Mononuclear cell (primary cell): ENCODE measurements at regions not wholly inside any gene's neighbourhood (a gene's known extent, or its start where the extent isn't known, plus 50 kb on each side); places are given as distances from the start of the nearest gene placed in this dataset.

Source experiments
- H3K27me3 ChIP-seq: 2 replicates; pipeline ENCODE4 v1.6.0; 2011; ENCODE audit warnings: low read length, control low read depth; ENCODE audit not compliant: insufficient read depth
- H3K4me1 ChIP-seq: 2 replicates; pipeline ENCODE4 v1.5.1; 2011; ENCODE audit warnings: mild to moderate bottlenecking, low read length, control low read depth; ENCODE audit not compliant: insufficient read depth
- H3K4me3 ChIP-seq: 2 replicates; pipeline ENCODE4 v1.5.1; 2011; ENCODE audit warnings: mild to moderate bottlenecking, low read length, moderate library complexity
- H3K9me3 ChIP-seq: 2 replicates; pipeline ENCODE4 v1.5.1; 2011; ENCODE audit warnings: low read depth, mild to moderate bottlenecking, control low read depth, low read length

DNA sequence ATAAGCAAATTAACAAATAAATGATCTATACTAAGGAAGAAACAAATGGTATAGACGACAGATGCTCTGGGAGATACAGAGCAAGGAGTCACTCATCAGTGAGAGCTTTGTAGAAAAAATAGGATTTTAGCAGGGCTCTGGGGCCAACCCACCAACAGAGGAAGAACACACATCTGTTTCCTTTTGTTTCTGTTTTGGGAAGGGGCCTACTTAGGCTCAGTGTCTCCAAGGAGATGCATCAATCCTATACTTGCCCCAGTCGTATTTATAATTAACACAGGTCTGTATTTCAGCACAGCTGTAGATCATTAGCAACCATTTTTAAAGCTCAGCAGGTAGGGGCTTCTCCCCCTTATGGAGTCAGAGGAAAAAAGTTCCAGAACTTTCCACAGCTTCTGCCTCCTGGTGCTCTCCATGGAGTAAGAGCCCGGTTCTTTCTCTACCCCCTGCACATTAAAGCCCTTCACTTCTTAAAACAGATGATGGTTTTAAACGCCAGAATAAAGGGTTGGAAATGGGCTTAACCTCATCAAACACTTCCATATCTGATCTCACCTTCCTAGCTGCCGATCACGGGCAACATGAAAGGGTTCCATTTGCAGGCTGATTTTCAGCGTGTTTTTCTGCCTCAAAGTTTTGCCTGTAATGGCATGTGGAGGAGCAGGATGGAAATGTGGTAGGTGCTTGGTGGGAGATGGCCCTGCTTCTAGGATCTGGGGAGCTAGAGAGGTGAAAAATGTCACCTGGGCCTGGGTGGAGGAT, 291.7 kb downstream of the TCF7L2 start:
- Histone ChIP-seq H3K27me3 (no peaks in the 10 kb centered on the region), H3K4me1 (peaks cover 6% of the 10 kb centered on the region), H3K4me3 (no peak overlapping the region), H3K9me3 (no peaks in the 10 kb centered on the region)

DNA sequence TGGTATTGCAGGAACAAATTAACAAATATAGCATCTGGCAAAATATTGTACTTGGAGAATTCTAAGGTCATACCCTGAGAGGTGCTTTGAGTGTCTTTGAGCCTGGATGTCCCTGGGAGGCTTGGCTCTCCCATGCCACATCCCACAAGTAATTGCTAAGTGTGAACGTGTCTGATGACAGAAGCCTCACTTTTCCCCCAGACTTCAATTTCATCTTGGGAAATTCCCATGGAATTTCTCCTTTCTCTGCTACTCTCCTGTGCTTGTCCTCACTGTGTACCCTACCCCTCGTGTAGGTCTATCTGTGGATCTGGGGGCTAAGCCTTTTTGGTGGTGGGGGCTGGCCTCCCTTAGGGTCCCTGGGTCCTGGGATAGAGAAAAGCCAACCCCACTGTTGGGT, 293.3 kb downstream of the TCF7L2 start:
- no peak overlapping the region for H3K4me3 ChIP-seq
- H3K4me1 ChIP-seq = peaks cover 6% of the 10 kb centered on the region
- no peaks in the 10 kb centered on the region for H3K27me3 ChIP-seq
- H3K9me3 ChIP-seq = no peaks in the 10 kb centered on the region

DNA sequence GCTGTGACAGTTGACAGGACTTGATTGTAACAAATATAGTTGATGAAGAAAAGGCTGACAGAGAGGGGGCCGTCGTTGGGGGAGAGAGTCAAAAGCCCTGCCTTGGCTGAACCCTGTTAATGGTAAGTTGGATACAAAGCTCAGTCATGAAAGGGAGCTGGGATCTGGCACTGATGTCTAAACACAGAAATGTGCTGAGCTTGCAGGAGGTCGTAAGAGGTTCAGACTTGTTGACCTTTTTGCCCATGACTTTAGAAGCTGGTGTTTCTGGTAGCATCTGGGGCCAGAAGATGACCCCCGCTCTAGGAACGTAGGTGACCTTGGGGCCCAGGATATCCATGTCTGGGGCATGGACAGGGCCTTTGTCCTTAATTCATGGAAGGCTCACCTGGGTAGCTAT, 294.7 kb downstream of the TCF7L2 start:
- H3K4me1 ChIP-seq = peaks cover 2% of the 10 kb centered on the region
- no peaks in the 10 kb centered on the region for H3K27me3 ChIP-seq
- no peak overlapping the region for H3K4me3 ChIP-seq
- H3K9me3 ChIP-seq = no peaks in the 10 kb centered on the region

GRCh38 chr10:113245286-113245685, 295.2 kb downstream of the TCF7L2 start:
- Histone ChIP-seq H3K9me3 (no peaks in the 10 kb centered on the region), H3K27me3 (no peaks in the 10 kb centered on the region), H3K4me3 (no peak overlapping the region), H3K4me1 (no peaks in the 10 kb centered on the region)

DNA sequence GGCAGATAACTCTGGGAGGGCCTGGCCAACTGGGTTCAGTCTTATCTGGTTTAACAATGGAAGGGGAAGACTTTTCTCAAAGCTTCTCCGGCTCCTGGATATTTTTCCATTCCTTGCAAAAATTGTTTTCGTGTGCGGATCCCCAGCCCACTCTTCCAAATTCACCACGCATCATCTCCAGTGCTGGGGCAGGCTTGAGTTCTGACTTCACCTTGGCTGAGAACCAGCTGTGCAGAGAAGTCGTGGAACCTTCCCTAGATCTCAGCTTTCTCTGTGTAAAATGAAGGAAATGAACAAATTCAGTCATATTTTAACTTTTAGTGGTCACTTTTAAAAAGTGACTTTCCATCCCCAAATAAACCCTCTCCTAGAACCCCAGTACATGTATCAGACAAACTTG, 297.0 kb downstream of the TCF7L2 start:
- no peaks in the 10 kb centered on the region for H3K27me3 ChIP-seq
- no peaks in the 10 kb centered on the region for H3K9me3 ChIP-seq
- H3K4me1 ChIP-seq = no peaks in the 10 kb centered on the region
- no peak overlapping the region for H3K4me3 ChIP-seq

GRCh38 chr10:113252650-113253618, 299.9 kb upstream of the HABP2 start:
- no peaks in the 10 kb centered on the region for H3K27me3 ChIP-seq
- H3K4me3 ChIP-seq = no peak overlapping the region
- H3K4me1 ChIP-seq = no peaks in the 10 kb centered on the region
- H3K9me3 ChIP-seq = no peaks in the 10 kb centered on the region

DNA sequence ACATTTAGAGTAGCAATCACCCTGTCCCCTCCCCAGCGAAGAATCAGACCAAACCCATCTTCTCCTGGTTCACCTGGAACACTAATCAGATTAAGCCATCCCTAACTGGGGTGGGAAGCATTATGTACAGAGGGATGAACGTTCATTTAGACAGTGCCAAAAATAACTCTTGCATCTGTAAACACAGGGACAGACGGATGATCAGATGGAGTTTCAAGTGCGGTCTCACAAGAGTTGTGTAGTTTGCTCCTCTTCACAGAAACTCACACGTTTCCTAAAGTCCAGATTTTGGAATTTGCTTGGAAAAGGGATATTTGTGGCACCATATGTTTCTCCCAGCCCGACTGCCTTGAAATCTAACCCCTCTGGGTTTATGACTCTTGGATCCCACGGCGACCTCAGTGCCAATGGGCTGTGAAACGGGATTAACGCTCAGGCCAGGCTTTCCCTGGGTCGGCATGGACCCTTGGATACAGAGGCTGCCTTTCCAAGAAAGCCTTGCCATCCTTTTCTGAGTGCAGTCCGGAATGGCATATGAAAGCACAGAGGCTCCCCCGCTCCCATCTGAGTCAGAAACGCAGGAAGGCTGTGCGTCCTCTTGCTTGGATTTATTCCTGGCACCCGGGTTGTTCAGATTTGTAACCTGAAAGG, 293.2 kb upstream of the HABP2 start:
- no peaks in the 10 kb centered on the region for H3K9me3 ChIP-seq
- no peaks in the 10 kb centered on the region for H3K4me1 ChIP-seq
- H3K27me3 ChIP-seq = no peaks in the 10 kb centered on the region
- no peak overlapping the region for H3K4me3 ChIP-seq

DNA sequence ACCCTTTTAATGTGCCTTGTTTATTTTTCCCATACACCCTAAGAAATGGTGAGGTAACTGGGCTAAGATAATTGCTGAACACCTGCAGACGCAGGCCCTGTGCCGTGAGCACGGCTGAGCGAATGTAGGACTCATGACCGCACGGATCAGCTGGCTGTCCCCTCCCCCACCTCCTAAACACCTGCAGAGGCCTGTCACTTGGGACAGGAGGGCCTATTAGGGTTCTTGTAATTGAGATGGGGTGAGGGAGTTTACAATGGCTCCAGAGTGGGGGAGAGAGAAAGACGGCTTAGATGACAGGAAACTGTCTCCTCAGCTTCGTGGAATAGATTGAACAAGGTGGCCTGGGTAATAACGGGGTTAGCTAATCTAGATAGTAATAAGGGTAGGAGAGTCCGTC, 291.7 kb upstream of the HABP2 start:
- Histone ChIP-seq H3K4me3 (no peak overlapping the region), H3K9me3 (no peaks in the 10 kb centered on the region), H3K27me3 (no peaks in the 10 kb centered on the region), H3K4me1 (no peaks in the 10 kb centered on the region)

DNA sequence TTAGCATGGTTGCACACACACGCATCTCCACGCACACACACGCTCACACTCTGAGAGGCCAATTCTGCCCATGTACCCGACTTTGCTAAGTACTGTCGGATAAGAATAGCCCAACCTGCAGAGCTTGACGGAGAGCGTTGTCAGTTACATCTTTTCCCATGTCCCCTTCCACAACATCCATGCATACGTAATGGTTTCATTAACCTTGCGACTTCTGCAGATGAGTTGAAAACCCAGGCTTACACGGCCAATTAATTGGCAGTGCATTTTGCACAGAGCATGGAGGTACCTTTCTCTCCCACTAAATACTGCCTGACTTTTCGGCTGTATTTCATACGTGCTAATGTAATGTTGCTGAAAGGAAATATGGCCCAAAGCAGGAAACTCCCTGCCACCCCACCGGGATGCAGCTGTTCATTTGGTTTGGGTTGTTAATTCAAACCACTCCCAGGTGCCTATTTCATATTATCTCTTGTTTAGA, 291.2 kb upstream of the HABP2 start:
- no peaks in the 10 kb centered on the region for H3K4me1 ChIP-seq
- H3K9me3 ChIP-seq = no peaks in the 10 kb centered on the region
- no peaks in the 10 kb centered on the region for H3K27me3 ChIP-seq
- H3K4me3 ChIP-seq = no peak overlapping the region

DNA sequence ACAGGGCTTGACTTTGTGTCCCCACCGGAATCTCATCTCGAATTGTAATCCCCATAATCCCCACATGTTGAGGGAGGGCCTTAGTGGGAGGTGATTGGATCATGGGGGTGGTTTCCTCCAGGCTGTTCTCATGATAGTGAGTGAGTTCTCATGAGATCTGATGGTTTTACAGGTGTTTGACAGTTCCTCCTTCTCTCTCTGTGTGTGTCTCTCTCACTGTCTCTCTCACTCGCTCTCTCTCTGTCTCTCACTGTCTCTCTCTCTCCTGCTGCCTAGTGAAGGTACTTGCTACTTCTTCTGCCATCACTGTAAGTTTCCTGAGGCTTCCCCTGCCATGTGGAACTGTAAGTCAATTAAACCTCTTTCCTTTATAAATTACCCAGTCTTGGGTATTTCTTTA, 289.8 kb upstream of the HABP2 start:
- no peaks in the 10 kb centered on the region for H3K27me3 ChIP-seq
- H3K4me3 ChIP-seq = no peak overlapping the region
- H3K9me3 ChIP-seq = no peaks in the 10 kb centered on the region
- peaks cover 12% of the 10 kb centered on the region for H3K4me1 ChIP-seq

DNA sequence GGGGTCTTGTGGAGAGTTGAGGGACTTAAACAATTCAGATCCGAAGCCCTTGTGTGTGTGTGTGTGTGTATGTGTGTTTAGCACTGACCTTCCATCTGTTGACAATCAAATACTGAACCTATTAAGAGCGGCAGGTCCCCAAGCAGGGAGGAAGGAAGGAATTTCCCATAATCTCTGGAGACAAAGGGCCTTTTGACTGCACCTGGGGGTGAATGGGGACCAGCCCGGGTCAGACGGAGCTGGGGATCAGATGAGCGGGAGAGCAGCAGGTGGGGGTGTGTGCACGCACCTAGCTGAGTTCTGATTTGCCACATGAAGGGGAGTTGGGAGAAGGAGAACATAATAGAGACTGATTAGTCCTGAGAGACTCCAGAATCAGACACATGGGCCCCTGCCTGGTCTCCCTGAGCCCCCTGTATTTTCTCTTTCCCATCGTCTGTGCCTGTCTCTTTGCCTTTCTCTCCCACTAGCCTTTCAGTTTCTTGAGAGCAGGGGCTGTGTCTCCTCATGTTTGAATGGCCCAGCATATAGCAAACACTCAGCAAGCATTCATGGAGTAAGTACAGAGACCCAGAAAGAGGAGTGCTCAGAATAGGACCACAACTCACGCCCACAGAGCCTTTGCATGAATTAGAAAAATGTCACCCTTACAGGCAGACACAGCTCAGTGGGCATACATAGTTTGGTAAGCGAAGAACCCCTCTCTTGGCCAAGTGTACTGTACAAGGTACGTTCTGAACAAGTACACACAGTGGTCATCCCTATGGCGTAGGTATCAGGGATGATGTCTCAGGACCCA, 288.3 kb upstream of the HABP2 start:
- Histone ChIP-seq H3K4me1 (peaks cover 20% of the 10 kb centered on the region), H3K27me3 (no peaks in the 10 kb centered on the region), H3K9me3 (no peaks in the 10 kb centered on the region), H3K4me3 (no peak overlapping the region)

GRCh38 chr10:113266147-113266546, 286.7 kb upstream of the HABP2 start:
- H3K4me3 ChIP-seq = no peak overlapping the region
- H3K27me3 ChIP-seq = no peaks in the 10 kb centered on the region
- H3K4me1 ChIP-seq = peaks cover 20% of the 10 kb centered on the region
- H3K9me3 ChIP-seq = no peaks in the 10 kb centered on the region

DNA sequence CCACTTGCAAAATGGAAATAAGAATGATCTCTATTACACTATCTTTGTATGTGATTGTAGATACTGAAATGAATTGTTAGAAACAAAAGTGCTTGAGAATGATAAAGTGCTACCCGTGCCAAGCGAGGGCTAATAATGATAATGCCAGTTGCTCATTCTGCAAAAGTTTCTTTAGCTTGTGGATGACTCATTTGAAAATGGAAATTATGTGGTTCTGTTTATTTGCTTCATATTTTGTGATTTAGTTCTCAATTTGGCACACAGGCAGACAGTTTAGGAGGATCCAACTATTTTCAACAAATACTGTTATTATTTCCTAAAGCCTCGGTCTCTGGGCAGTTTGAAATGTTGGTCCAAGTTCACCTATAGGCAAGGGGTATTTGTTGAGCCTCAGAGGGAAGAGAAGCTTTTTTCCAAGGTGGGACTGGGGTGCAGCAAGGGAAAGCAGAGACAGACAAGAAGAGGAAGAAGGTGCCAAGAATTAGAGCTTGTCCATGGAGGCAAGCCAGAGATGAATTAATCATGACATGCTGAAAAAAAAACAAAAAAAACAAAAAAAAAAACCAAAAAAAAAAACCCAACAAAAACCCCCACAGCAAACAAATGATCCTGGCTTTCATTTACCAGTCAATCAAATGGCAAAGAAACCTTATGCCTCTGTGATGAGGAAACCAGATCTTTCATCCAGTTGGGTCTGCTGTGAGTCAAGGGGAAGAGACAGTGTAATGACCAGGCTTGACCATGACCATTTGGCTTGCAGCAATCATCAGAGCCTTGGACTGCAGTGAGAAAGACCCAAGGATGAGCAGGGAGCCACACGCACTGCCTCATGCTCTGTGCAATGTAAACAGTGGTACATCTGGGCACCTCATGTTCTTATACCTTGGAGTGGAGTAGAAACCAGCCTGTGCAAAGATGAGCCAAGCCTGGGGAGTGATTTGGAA, 285.0 kb upstream of the HABP2 start:
- no peaks in the 10 kb centered on the region for H3K9me3 ChIP-seq
- H3K4me1 ChIP-seq = peaks cover 28% of the 10 kb centered on the region
- H3K27me3 ChIP-seq = no peaks in the 10 kb centered on the region
- no peak overlapping the region for H3K4me3 ChIP-seq
